CD4-positive, alpha-beta T cell treated with Interleukin-1 beta for 1 hour (primary cell): ENCODE measurements at regions not wholly inside any gene's neighbourhood (a gene's known extent, or its start where the extent isn't known, plus 50 kb on each side); places are given as distances from the start of the nearest gene placed in this dataset.

Source experiments
- DNase-seq, 2 donors: peaks; one replicate each; pipeline ENCODE4 v3.0.0-alpha.2; 2020 to 2022

DNA sequence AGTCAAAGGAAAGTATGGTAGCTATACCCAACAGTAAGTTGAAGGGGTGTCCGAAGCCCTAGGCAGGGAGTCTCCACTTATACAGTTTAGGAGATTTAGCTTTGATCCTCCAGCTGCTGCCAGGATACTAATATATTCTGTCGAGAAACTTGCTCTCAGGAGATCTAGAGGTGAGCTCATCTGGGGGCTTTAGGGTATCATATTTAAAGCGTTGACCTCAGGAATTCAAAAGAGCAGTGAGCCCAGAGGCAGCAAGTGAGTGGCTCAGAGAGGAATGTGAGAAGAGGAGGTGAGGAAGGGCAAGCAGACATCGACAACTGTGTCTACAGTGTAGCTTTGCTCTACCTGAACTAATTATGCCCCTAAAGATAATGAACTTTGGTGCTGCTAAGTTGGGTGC is 245.1 kb upstream of the LRTM1 start:
- DNase-seq = no peak

DNA sequence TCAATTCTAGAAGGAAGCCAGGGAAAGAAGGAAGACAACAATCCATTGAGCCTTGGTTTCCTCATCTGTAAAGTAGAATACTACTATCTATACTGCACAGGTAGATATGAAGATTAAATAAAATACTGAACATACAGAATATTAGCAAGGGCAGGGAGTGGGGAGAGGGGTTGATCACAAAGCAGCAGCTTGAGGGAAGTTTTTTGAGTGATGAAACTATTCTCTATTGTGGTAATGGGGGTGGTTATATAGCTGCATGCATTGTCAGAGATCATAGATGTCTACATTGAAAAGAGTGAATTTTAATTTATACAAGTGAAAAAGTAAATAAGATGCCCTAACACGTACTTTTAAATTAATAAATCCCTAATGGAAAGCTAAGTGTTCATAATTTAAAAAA is 242.6 kb upstream of the LRTM1 start:
- no peak for DNase-seq

DNA sequence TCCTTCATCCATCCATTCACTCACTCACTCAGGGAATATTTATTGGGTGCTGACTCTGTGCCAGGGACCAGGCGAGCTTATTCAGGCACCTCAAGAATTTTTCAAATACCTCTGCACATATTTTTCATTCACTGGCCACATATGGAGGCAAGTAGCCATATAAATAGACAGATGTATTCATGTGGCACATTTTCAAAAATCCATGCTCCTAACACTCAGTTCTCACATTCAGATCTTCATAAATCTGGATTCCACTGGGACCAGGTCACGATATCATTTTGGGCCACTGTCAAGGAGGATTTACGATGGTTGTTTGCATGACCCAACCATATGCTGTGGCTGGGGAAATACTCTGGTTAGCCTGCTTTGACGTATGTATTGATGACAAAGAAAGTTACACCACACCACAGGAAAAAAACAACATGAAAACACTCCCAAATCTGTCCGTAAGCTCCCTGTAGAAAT is 241.8 kb upstream of the LRTM1 start:
- no peak for DNase-seq

DNA sequence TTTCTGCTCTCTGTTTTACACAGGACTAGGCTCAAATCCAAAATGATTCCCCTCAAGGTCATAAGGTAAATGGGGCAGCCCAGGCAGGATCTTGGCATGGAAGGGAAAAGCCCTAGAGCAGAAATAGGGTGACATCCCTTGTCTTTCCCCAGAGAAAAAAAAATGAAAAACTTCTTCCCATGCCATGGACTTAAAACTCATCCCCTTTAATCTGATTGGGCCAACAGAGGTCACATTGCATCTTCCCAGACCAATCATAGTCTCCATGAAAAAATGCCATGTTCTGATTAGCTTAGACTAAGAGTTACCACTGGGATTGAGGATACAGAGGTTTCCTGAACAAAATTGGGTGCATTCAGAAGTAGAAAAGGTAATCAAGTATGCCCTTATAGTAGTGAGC is 241.3 kb upstream of the LRTM1 start:
- no peak for DNase-seq

DNA sequence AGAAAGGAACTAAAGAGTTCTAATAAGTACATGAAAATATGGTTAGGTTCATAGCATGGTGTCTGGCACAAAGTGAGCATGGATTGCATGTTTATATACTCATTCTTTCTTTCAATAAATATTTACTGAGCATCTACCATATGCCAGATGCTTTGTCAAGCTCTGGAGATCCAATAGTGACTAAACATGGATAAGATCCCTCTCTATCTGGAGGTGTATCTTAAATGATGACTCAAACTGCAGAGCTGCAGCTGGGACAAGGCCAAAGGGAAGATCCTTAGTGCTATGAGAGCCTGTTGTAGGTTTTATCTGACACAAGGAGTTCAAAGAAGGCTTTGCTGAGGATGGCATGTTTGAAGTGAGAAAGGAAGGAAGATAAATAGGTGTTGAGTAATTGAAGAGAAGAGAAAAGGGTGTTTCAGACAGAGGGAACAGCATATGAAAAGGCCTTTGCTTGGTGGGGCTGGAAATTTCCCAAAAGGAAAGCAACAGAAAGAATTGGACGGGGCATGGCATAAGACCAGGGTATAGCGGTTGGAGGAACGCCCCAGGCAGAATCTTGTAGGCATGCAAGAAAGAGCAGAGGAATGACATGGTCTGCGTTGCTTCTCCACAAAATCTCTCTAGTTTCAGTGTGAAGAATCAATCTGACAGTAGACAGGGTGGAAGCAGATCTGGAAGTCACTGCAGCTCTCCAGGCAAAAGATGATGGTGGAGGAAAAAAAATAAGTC is 239.9 kb upstream of the LRTM1 start:
- DNase-seq = no peak

DNA sequence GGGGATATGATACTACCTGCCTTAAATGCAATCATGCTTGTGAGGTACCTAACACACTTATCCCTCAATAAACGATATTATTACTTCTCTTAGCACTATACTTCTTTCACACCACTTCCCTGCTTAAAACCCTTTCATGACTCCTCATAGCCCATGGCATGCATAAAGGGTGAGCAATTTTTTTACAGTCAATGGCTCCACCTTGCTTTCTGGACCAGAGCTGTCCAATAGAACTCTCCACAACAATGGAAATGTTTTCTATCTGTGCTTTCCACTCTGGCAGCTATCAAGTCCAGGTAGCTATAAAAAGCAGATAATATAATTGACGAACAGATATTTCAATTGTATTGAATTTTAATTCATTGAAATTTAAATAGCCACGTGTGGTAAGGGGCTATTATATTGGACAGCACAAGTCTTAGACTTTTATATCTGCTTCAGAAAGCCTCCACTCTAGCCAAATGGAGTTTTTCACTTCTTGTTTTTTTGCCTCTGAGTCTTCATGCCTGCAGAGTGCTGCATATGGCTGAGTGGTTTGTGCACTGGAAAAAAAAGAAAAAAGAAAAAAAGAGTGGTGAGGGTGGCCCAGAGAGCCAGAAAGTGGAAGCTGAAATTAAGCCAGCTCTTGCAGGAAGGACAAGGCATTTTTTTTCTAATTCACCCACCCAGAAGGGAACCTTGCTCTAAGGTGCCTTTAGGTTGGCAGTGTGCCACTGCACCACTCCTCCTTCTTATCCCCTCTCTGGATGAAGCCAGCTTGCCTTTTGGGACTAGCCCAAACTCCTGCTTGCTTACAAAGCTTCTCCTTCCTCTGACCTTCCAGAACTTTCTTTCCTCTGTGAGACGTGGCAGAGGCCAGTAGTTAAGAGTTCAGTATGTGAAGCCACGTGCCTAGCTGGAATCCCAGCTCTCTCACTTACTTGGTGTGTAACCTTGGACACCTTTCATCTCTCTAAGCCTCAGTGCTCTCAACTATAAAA is 239.0 kb upstream of the LRTM1 start:
- no peak for DNase-seq

DNA sequence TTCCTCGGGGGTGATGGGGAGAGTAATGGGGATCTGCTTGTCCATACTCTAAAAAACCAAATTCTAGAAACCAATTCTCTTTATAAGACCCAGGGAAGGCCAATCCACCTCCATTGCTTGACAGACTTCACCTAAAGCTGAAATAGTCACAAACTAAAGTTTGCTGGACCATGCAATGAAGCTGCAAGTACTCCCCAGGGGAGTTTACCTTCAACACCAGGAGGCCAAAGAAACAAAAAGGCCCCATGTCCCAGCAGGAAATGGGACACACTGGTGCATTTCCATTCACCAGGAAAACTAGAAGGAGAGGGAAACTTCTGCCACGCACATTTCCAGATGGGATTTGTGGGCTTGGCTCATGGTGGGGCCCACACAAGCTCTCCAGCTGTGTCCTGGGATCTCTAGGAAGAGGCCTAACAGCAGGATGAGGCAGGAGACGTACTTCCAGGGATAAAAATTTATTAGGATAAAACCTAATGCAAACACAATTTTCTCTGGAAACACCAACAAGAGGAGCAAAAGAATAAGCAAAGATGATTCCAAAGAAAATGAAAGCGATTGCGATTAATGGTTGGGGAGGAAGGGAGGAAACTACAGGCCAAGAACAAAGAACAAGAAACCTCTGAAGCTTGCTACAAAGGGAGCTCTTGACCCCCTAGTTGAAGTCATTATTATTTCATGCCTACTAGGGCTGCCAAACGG is 238.0 kb upstream of the LRTM1 start:
- no peak for DNase-seq

DNA sequence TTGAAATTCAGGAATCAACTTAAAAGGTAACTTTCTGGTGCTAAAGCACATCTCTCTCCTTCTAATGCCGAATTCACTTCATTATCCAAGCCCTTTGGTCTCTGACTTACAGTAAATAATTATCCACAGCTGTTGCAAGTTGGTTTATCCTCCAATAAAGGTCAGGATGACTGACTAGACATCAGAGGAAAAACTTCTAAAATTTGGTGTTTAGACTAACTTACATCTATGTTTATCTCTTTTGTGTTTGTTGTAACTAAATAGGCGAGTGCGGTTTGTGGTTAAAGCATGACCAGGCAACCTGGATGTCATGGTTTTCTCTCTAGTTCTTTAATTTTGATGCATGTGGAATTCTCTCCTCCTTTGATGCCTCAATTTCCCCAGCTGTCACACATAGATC is 237.4 kb upstream of the LRTM1 start:
- no peak for DNase-seq

DNA sequence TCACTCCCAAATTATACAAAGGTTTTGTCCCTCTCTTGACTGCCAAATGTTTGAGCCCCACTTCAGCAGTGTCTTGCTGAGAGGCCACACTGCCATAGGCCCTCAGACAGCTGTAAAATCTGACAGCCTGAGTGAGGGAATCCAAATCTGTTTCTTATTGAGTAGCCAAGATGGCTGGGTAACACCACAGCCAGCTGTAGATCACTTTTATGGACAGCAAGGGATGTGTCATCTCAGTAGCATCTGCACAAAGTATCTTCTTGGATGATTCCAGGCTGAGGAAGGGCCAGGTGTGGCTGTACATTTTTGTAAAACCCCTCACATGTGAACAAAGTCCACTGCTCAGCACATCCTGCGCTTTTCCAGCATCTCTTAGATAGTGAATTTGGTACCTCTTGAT is 237.0 kb upstream of the LRTM1 start:
- no peak for DNase-seq

DNA sequence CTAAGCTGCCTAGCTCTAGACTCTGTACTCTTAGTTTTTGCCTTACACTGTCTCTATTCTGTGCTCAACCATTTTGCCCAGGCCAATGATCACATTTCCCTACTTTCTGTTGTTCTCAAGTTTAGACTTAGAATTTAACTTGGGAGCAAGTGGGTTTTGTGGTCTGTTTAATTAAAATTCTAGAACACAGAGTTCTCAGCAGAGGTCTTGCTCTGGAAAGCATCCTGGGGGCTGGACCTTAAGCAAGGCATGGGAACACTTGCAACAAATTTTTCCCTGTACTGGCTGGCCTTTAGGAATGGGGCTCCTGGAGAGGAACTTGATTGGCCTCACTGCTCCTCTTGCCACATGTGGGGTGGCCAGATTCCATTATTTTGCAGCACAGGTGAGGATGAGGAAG is 236.3 kb upstream of the LRTM1 start:
- DNase-seq = no peak

DNA sequence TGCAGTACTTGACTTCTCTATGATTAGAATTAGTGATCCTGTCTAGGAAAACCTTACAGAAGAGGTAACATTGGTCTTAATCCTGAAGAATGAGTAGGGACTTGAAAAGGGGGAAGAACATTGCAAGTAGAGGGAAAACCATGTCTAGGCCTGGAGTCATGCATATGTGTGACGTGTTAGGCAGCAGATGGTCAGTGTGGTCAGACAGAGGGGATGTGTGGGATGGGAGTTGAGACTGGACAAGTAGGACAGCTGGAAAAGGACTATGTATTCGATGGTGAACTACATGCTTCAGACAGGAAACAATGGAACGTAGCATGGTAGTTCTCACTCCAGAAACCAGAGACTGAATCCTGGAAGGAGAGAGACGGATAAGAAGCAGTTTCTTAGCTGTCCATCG is 235.6 kb upstream of the LRTM1 start:
- DNase-seq = no peak

DNA sequence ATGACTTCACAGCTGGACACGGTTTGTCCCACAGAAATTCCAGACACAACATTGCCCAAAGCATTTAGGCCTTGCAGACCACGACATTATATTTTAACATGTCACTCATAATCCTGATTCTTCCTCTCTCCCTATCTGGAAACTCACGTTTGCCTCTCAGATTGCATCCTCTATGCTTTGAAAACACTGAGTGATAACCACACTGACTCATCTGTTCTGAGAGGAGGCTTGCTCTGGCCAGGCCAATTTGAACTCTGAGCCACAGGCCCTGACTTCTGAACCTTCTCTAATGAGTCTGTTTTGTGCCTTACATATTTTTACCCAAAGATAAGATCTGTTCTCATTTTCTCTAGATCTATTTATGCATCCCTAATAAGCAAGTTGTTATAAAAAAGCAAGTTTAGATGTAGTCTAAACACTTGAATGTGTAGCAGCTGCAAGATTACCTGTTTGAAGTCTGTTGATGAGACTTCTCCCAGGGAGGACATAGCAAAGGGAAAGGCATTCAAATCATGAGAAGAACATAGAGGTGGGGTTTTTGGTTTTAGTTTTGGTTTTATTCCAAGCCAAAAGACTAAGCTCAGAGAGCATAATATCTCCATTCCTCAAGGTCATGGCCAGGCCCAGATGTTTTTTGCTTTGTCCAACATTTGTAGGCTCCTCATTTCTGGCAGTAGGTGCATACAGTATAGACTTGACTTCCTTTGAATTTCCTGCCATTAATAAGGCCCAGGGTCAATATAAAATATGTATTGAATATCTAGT is 234.4 kb upstream of the LRTM1 start:
- DNase-seq = no peak

DNA sequence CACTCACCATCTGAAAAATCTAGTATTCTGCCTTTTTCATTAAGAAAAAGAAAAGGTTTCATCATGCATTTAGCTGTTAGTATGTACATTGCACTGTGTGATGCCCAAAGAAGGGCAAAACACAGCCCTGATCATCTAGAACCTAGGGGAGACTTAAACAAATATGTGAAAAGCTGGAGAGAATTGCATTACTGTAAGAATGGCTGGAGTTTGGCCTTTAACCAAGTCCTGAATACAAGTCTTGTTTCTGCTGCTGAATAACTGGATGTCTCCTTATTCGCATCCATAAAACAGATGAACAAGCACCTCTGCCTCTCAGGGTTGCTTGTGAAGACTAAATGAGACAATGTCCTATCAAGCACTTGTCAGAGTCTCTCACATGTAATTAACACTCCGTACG is 233.4 kb upstream of the LRTM1 start:
- DNase-seq = no peak

DNA sequence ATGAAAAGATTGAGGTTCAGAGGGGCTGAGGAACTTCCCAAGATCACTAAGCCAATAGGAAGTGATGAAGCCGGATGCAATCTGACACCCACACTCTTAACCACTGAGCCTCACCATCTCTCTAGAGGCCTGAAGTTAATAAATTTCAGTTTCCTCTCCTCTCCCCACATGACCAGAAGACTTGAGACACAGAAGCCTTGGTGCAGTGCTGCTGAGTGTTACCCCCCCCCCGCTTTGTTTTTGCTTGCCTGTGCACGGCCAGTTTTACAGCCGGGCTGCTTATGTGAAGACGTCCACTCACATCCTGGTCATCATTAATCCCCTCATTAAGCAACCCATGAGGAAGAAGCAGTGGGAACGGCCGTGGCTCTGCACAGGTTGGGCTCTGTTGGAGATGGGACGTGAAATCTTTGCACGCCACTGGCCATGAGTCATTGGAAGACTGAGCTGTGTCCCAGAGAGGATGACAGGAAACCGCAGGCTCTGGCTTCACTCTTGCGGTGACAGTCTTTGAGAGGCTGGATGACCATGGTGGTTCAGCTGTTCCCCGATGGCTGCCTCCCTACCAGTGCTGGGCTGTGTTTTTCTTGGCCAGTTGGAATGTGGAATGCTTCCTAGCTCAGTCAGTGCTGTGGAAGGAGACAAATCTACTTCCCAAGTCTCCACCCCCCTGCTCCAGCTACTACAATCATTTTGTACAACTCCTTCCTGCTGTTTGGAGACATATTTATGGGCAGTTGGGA is 232.6 kb upstream of the LRTM1 start:
- peak in 1 of 2 donors; percentile 2 for DNase-seq

DNA sequence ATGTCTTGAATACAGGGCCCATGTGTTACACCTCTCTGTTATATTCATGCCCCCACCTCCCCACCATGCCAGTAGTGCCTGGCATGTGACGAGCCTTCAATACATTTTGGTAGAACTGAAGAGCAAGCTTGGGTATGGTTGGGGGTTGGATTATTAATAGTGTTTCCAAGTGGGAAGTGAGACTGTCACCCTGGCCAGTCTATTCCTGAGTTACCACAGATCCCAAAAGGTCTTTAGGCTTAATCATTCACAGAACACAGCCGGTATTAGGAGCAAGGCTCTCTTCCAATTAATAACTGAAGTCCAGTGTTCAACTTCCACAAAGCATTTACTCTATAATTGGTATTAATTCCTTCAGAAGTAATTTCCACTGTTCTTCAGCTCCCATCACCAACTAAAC is 231.9 kb upstream of the LRTM1 start:
- DNase-seq = no peak

DNA sequence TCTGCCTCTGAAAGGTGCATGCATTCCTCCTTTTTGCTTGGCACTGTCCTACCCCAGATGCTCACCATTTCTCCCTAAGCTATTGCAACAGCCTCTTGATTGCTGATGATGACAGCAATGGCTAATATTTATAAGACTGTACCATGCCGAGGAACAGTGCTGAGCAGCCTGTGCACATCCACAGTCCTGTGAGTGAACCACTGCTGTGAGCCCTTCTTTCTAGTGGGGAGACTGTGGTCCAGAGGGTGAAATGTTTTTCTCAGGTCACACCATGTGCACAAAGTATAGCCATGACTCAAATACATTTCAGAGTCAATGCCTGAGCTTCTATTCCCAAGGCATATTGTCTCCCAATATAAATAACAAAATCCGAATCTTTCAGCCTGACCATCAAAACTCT is 231.2 kb upstream of the LRTM1 start:
- DNase-seq = no peak

DNA sequence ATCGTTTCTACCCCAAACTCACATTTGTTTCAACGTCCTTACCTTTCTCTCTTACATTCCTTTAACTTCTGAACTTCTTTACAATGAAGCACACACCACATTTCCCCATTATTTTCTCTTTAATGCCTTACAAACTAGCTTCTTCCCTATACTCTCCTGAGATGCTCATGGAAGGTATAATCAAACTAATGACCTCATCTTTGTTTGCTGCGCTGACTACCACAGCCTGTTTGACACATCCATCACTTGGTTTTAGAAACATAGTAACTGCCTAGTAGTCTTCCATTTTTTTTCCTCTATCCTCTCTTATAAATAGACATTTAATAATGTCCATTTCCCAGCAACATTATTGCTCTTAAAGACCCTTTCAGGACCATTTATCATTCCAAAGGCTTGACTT is 230.5 kb upstream of the LRTM1 start:
- no peak for DNase-seq

DNA sequence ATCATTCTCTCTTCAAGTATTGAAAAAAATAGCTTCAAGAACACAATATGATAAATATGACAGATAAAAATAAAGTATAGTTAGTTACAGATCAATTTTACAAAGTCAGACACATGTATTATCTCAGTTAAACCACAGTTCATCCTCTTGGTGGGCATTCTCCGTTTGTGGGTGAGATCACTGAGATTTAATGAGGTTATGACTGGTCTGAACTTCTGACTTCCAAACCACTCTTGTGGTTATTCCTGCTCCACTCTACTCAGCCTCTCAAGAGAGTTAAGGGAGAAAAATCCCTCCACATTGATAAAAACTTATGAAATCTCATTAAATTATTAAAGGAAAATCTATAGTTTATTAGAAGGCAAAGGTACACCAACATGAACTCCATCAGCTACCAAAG is 229.9 kb upstream of the LRTM1 start:
- DNase-seq = no peak

DNA sequence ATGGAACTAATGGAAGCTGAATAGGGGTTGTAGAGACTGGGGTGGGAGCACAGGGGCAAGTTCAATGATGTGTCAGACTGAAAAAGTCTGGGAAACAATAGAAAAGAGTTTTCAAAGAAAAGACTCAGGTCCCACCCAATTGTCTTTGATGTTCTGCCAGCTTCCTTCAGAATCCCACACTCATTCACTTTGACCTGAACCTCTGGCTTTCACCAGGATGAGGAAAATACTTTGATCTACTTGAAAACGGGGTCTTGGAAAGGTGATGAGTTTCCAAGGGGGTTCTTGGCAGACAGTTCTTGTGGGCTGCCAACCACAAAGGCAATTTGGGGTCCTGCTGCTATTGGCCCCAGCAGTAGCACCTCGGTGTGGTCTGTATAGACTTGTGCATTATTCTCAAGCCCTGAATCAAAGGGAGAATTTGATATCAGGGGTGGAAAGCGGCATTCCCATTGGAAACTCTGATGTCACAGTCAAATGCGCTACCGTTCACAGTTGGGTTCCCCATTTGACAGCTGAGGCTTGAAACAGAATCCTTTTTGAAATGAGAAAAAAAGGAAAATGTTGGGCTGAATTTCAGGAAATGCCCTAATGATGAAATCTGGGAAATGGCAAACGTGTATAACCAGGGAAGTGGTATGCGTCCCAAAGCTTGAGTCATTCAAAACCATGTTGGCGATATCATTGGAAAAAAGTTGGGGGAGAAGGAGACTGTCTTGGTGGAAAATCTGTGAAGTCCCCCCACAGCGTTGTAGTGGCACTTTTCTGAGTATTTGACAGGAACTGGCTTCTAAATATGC is 229.2 kb upstream of the LRTM1 start:
- no peak for DNase-seq

DNA sequence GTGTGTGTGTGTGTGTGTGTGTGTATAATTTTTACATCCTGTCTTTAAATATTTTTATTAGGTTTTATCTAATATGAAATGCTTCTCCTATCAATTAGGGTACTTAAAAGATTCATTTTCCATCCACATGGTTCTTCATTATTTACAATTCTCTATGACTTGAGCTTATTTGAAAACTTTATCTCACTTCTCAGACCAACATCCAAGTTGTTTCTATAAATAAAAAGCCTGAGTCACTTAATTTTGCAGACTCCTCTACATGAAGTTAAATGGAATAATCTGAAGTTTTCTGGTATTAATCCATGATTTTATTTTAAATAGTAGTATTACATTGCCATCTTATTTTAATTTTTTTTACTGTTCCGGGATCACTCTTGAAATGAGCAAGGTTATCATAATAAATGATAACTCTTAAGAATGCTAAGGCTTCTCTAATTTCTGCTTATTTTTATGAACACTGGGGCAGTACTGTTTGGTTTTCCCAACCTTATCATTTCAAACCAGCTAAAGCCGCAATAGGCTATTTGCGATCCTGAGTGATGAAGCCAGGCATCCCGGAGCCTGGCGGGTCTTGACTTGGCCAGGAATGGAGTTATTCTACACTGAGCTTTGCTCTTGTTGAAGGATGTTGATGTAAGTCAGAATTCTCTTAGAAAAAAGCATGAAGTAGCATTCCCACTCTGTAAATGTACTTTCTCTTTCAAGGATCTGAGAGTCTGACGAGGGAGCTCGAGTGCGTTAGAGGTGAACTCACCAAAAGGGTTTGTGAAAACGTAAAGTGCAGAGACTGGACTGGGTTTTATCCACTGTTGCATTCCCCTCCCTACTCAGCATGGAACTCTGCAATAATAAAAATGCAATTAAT is 220.2 kb upstream of the LRTM1 start:
- DNase-seq = no peak
